Endodermal cell (in vitro differentiated cells): ENCODE measurements at regions not wholly inside any gene's neighbourhood (a gene's known extent, or its start where the extent isn't known, plus 50 kb on each side); places are given as distances from the start of the nearest gene placed in this dataset.

Experiments
- DNase-seq: peaks from one replicate; pipeline ENCODE4 v3.0.0-alpha.2; 2017
- H3K27ac ChIP-seq: 2 replicates; pipeline ENCODE4 v1.5.1; 2013; ENCODE audit warnings: mild to moderate bottlenecking, low read depth, low read length, moderate library complexity
- H3K27me3 ChIP-seq: 2 replicates; pipeline ENCODE4 v1.6.1; 2013; ENCODE audit warnings: mild to moderate bottlenecking, low read length, moderate library complexity; ENCODE audit not compliant: insufficient read depth, control insufficient read depth, poor library complexity, severe bottlenecking
- H3K36me3 ChIP-seq: 2 replicates; pipeline ENCODE4 v1.7.0; 2013; ENCODE audit warnings: mild to moderate bottlenecking, low read length, moderate library complexity; ENCODE audit not compliant: control insufficient read depth, insufficient read depth
- H3K4me1 ChIP-seq: one replicate; pipeline ENCODE4 v1.7.0; 2013; ENCODE audit warnings: low read length; ENCODE audit not compliant: control insufficient read depth, insufficient read depth
- H3K4me3 ChIP-seq: 2 replicates; pipeline ENCODE4 v1.5.1; 2013; ENCODE audit warnings: mild to moderate bottlenecking, low read length, moderate library complexity
- H3K9ac ChIP-seq: 2 replicates; pipeline ENCODE4 v1.6.1; 2013; ENCODE audit warnings: mild to moderate bottlenecking, low read length, moderate library complexity; ENCODE audit not compliant: poor library complexity, severe bottlenecking; ENCODE audit errors: extremely low read depth
- H3K9me3 ChIP-seq: 2 replicates; pipeline ENCODE4 v1.6.1; 2013; ENCODE audit warnings: mild to moderate bottlenecking, low read length, moderate library complexity; ENCODE audit not compliant: control insufficient read depth
- H3K27ac Mint-ChIP-seq: 2 replicates; pipeline ENCODE4 v1.8.0; 2020; ENCODE audit warnings: mixed read lengths
- H3K27me3 Mint-ChIP-seq: 2 replicates; pipeline ENCODE4 v1.8.0; 2021; ENCODE audit warnings: mild to moderate bottlenecking, mixed read lengths; ENCODE audit not compliant: insufficient read depth
- H3K36me3 Mint-ChIP-seq: 2 replicates; pipeline ENCODE4 v1.8.0; 2020; ENCODE audit warnings: low read depth, mixed read lengths
- H3K4me1 Mint-ChIP-seq: 2 replicates; pipeline ENCODE4 v1.8.0; 2020; ENCODE audit warnings: mixed read lengths
- H3K4me3 Mint-ChIP-seq: 2 replicates; pipeline ENCODE4 v1.8.0; 2020; ENCODE audit warnings: mild to moderate bottlenecking, moderate library complexity, mixed read lengths
- H3K9me3 Mint-ChIP-seq: 2 replicates; pipeline ENCODE4 v1.8.0; 2020; ENCODE audit warnings: mild to moderate bottlenecking, mixed read lengths
- WGBS, 2 experiments: methylation state at CpG; one replicate each; pipeline versions ENCODE4 v1.1.5 to v1.1.7; 2013; ENCODE audit warnings: missing lambda C conversion rate in 2 of 2, mixed read lengths in 1 of 2; ENCODE audit not compliant: insufficient coverage in 1 of 2, insufficient read length in 1 of 2; 5-methylcytosine and 5-hydroxymethylcytosine counted together
- TF ChIP-seq, protein P1 (sequence below): fragments of 200-600 bp; sonication (generic); conservative IDR thresholded peaks from 2 replicates; pipeline ENCODE4 v1.5.0; 2021; ENCODE audit warnings: antibody characterized with exemption, mild to moderate bottlenecking

DNA sequence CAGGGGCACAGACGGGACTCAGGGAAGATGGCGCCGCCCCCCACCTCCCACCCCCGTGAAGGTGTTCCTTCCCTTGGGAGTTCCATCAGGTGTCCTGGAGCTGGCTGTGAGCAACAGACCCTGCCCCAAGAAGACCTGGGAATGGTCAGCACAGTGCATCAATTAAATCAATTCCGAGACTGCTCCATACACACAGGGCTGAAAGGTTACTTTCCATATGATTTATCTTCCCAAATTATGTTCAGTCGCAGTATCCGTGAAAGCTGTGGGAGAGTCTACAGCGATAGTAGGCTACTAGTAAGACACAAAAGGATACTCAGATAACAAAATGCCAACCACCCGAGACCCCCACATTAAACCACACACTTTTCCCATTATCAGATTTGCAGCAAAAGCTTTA lies 71.8 kb upstream of the PABPC3 start:
- no peaks in the 10 kb centered on the region for H3K36me3 Mint-ChIP-seq
- H3K36me3 ChIP-seq, result no peaks in the 10 kb centered on the region
- peaks cover 25% of the 10 kb centered on the region for H3K27me3 ChIP-seq
- H3K9me3 ChIP-seq, result no peaks in the 10 kb centered on the region
- WGBS, 2 experiments, result 88 to 100% methylated on average over 1 to 9 of the region's 9 CpGs
- no peak overlapping the region for H3K9ac ChIP-seq
- no peak overlapping the region for H3K4me3 ChIP-seq
- peaks cover 40% of the 10 kb centered on the region for H3K27me3 Mint-ChIP-seq
- TF ChIP-seq, protein P1, sequence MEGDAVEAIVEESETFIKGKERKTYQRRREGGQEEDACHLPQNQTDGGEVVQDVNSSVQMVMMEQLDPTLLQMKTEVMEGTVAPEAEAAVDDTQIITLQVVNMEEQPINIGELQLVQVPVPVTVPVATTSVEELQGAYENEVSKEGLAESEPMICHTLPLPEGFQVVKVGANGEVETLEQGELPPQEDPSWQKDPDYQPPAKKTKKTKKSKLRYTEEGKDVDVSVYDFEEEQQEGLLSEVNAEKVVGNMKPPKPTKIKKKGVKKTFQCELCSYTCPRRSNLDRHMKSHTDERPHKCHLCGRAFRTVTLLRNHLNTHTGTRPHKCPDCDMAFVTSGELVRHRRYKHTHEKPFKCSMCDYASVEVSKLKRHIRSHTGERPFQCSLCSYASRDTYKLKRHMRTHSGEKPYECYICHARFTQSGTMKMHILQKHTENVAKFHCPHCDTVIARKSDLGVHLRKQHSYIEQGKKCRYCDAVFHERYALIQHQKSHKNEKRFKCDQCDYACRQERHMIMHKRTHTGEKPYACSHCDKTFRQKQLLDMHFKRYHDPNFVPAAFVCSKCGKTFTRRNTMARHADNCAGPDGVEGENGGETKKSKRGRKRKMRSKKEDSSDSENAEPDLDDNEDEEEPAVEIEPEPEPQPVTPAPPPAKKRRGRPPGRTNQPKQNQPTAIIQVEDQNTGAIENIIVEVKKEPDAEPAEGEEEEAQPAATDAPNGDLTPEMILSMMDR, result no peak
- H3K9me3 Mint-ChIP-seq, result peaks cover 10% of the 10 kb centered on the region
- no peaks in the 10 kb centered on the region for H3K4me1 ChIP-seq
- H3K4me1 Mint-ChIP-seq, result no peaks in the 10 kb centered on the region
- DNase-seq, result no peak
- H3K27ac ChIP-seq, result no peak overlapping the region
- no peak overlapping the region for H3K27ac Mint-ChIP-seq
- H3K4me3 Mint-ChIP-seq, result no peak overlapping the region

DNA sequence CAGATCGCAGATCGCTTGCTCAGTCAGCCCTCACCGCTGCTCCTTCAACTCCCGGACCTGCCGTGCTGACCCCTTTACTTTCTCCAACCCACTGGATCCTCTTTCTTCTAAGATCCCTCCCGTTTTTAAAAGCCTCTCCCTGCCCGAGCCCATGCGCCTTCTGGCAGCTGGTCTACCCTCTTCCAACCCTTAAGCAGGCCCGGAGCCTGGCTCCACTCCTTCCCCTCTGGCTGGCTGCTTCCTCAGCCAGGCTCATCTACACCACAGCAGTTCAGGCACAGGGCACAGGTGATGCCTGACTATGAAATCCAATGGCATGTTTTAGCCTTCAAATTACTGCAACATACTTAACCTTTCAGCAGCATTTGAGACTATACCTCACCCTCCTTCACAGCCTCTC lies 63.8 kb upstream of the PABPC3 start:
- Mint-ChIP-seq H3K4me1 (no peaks in the 10 kb centered on the region), H3K4me3 (no peak overlapping the region), H3K9me3 (no peaks in the 10 kb centered on the region), H3K27ac (no peak overlapping the region), H3K27me3 (peaks cover 4% of the 10 kb centered on the region), H3K36me3 (no peaks in the 10 kb centered on the region)
- no peak overlapping the region for H3K9ac ChIP-seq
- TF ChIP-seq, protein P1, result no peak
- WGBS, 2 experiments, result 91 to 93% methylated on average over 5 to 9 of the region's 9 CpGs
- H3K27me3 ChIP-seq, result no peaks in the 10 kb centered on the region
- no peaks in the 10 kb centered on the region for H3K4me1 ChIP-seq
- no peaks in the 10 kb centered on the region for H3K9me3 ChIP-seq
- DNase-seq, result peak; percentile 44
- H3K36me3 ChIP-seq, result no peaks in the 10 kb centered on the region
- no peak overlapping the region for H3K4me3 ChIP-seq
- no peak overlapping the region for H3K27ac ChIP-seq

DNA sequence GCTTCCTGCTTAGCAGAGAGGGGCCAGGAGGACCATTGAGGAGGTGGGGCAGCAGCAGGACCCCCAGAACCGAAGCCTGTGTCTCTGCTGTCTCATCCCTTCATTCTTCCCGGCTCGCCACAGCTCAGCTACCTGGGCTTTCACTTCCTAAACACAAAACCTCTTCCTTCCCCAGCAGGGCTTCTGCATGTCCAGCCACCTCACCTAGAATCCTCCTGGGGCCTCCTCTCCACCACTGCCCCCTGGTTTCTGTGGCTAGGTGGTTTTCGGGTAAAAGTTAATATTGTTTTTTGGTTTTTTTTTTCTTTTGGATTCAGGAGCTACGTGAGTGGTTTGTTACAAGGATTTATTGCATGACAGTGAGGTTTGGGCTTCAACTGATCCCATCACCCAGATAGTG lies 61.8 kb upstream of the PABPC3 start:
- 98 to 100% methylated on average over 1 to 5 of the region's 5 CpGs for WGBS, 2 experiments
- Mint-ChIP-seq H3K36me3 (no peaks in the 10 kb centered on the region), H3K27me3 (peaks cover 4% of the 10 kb centered on the region), H3K27ac (no peak overlapping the region), H3K4me3 (no peak overlapping the region), H3K9me3 (no peaks in the 10 kb centered on the region), H3K4me1 (no peaks in the 10 kb centered on the region)
- H3K4me3 ChIP-seq, result no peak overlapping the region
- no peaks in the 10 kb centered on the region for H3K9me3 ChIP-seq
- H3K27ac ChIP-seq, result no peak overlapping the region
- no peak overlapping the region for H3K9ac ChIP-seq
- no peaks in the 10 kb centered on the region for H3K4me1 ChIP-seq
- no peaks in the 10 kb centered on the region for H3K36me3 ChIP-seq
- TF ChIP-seq, protein P1, result no peak
- H3K27me3 ChIP-seq, result no peaks in the 10 kb centered on the region
- DNase-seq, result no peak
